Naive B cell (primary cell): ENCODE measurements at regions not wholly inside any gene's neighbourhood (a gene's known extent, or its start where the extent isn't known, plus 50 kb on each side); places are given as distances from the start of the nearest gene placed in this dataset.
"Not testable (repeated sequence)": the region's sequence is repeated elsewhere in the genome, so short reads cannot be mapped to it uniquely, and the experiment has no call there.

Experiments used
- ATAC-seq, 2 donors: fragments of 150-1000 bp; cut with Tn5 transposase; 2 replicates each; pipeline ENCODE4 v1.10.0; 2021; ENCODE audit warnings: low read depth in 2 of 2, mild to moderate bottlenecking in 2 of 2, moderate library complexity in 2 of 2
- DNase-seq: peaks from one replicate; pipeline ENCODE4 v3.0.0; 2022
- H3K27ac Mint-ChIP-seq, 6 donors: one replicate each; pipeline ENCODE4 v1.8.0; 2020 to 2022; ENCODE audit warnings: mild to moderate bottlenecking in 6 of 6, mixed read lengths in 6 of 6, moderate library complexity in 5 of 6, inconsistent platforms in 2 of 6
- H3K27me3 Mint-ChIP-seq, 3 donors: one replicate each; pipeline ENCODE4 v1.8.0; 2021 to 2022; ENCODE audit warnings: mixed read lengths in 3 of 3, mild to moderate bottlenecking in 1 of 3
- H3K36me3 Mint-ChIP-seq, 2 donors: one replicate each; pipeline ENCODE4 v1.8.0; 2020 to 2022; ENCODE audit warnings: mixed read lengths in 2 of 2, inconsistent platforms in 1 of 2, mild to moderate bottlenecking in 1 of 2
- H3K4me1 Mint-ChIP-seq, 3 donors: one replicate each; pipeline ENCODE4 v1.8.0; 2020 to 2022; ENCODE audit warnings: mixed read lengths in 3 of 3, inconsistent platforms in 1 of 3, mild to moderate bottlenecking in 1 of 3, moderate library complexity in 1 of 3
- H3K4me3 Mint-ChIP-seq, 8 donors: one replicate each; pipeline ENCODE4 v1.8.0; 2020 to 2022; ENCODE audit warnings: mild to moderate bottlenecking in 8 of 8, mixed read lengths in 8 of 8, moderate library complexity in 8 of 8, inconsistent platforms in 2 of 8
- H3K9me3 Mint-ChIP-seq, 7 donors: one replicate each; pipeline ENCODE4 v1.8.0; 2020 to 2022; ENCODE audit warnings: mixed read lengths in 7 of 7, mild to moderate bottlenecking in 5 of 7, inconsistent platforms in 2 of 7, moderate library complexity in 1 of 7

DNA sequence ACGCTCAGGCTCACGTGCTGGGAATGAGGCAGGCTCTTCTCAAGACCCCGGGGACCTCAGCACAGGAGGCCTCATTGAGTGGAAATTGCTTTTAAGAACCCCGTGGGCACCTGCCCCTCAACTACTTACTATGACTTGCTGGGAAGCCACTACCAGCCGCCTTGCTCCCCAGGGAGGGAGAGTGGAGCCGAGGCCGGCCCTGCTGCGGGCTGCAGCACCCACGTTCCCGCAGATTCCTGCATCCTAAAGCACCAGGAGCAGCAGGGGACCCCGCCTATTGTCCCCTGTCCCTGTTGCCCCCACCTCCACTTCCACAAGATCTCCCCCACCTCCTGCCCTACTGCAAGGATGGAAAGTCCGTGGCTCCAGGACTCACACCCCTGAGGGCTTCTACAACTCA is 541.6 kb upstream of the PFKP start:
- ATAC-seq (no peak), DNase-seq (no peak)
- peaks cover 0 to 2% (median 0%) of the 10 kb centered on the region in 7 donors for H3K9me3 Mint-ChIP-seq
- H3K4me1 Mint-ChIP-seq = no peaks in the 10 kb centered on the region
- H3K27ac Mint-ChIP-seq = no peak overlapping the region
- H3K27me3 Mint-ChIP-seq = no peaks in the 10 kb centered on the region
- no peaks in the 10 kb centered on the region for H3K36me3 Mint-ChIP-seq
- H3K4me3 Mint-ChIP-seq = no peak overlapping the region

DNA sequence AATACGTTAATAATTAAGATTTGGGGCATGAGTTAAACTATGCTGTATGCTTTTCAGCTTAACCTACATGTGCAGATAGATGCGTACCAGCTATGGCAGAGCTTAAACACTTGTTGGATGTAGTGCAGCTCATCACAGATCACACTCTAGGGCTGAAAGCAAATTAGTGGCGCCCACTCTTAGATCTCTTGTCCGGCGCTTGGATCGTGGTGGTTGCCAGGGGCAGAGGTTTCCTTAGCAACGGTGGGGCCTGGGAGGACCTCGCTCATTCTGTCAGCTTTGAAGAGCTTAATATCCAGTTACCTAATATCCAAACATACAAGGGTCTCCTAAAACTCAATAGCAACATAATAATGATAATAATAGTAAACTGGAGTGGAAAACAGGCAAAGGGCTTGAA is 548.2 kb upstream of the PFKP start:
- H3K4me1 Mint-ChIP-seq = no peaks in the 10 kb centered on the region
- no peak overlapping the region for H3K4me3 Mint-ChIP-seq

DNA sequence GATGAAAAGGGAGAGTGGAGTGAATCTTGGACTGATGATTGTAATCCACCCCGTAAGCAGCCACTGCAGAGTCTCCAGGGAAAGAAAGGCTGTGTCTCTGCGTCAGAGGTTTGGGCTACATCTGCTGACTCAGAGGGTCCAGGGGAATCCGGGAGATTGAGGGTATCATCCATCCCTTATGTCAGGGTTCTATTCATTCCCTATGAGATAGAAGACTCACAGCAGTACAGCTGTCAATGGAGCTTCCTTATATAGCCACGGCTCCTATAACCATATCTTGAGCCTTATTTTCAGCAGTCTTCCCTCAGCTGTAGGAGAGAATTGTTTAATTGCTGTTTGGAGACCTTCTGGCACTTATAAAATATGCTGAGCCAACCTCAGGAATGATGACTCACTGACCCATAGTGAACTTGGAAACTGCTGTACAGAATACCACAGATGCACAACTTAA is 558.2 kb upstream of the PFKP start:
- no peak for ATAC-seq
- H3K27me3 Mint-ChIP-seq = peaks cover 6 to 33% (median 11%) of the 10 kb centered on the region in 3 donors
- no peak for DNase-seq
- peaks cover 0 to 13% (median 3%) of the 10 kb centered on the region in 7 donors for H3K9me3 Mint-ChIP-seq
- no peak overlapping the region for H3K4me3 Mint-ChIP-seq
- H3K27ac Mint-ChIP-seq = no peak overlapping the region
- peaks cover 4 to 9% of the 10 kb centered on the region in 2 donors for H3K36me3 Mint-ChIP-seq
- H3K4me1 Mint-ChIP-seq = no peaks in the 10 kb centered on the region

More for the DNA sequence above, 548.2 kb upstream of the PFKP start:
- ATAC-seq = no peak
- no peak for DNase-seq
- Mint-ChIP-seq H3K27me3 (peaks cover 0 to 4% (median 0%) of the 10 kb centered on the region in 3 donors), H3K9me3 (peaks cover 0 to 2% (median 0%) of the 10 kb centered on the region in 7 donors), H3K36me3 (no peaks in the 10 kb centered on the region), H3K27ac (no peak overlapping the region)

DNA sequence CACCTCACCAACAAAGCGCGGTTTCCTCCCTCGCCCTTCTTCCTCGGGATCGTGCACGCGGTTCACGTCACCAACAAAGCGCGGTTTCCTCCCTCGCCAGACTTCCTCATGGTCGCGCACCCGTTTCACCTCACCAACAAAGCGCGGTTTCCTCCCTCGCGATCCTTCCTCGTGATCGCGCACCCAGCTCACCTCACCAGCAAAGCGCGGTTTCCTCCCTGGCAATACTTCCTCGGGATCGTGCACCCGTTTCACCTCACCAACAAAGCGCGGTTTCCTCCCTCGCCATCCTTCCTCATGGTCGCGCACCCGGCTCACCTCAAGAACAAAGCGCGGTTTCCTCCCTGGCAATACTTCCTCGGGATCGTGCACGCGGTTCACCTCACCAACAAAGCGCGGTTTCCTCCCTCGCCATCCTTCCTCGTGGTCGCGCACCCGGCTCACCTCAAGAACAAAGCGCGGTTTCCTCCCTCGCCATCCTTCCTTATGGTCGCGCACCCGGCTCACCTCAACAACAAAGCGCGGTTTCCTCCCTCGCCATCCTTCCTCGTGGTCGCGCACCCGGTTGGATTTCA is 565.9 kb upstream of the PFKP start:
- Mint-ChIP-seq H3K4me3 (peak overlapping the region in 5 of 8 donors; percentile 32 to 70 (median 48)), H3K27me3 (peaks cover 7 to 26% (median 14%) of the 10 kb centered on the region in 3 donors), H3K27ac (peak overlapping the region in 1 of 6 donors; percentile 6), H3K4me1 (peaks cover 0 to 11% (median 7%) of the 10 kb centered on the region in 3 donors), H3K9me3 (peaks cover 3 to 21% (median 8%) of the 10 kb centered on the region in 7 donors)
- not testable (repeated sequence) for DNase-seq, ATAC-seq, H3K36me3 Mint-ChIP-seq

DNA sequence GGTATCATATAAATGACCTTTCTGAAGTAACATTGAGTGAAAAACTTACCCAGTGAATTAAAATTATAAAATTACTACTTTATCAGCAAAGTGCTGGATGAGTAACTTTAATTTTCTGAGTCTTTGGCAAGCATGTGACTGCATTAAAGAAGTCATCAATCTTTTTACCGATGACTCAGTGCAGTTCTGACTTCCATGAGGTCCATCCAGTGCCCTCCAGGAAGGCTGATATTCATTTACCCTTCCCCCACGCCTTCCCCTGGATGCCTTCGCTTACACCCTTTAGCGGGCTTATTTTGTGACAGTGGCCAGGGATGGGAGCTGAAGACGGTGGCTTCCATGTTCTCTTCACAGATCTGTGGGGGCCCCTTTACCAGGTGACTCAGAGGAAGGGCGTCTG is 572.9 kb upstream of the PFKP start:
- Mint-ChIP-seq H3K27me3 (peaks cover 8 to 16% (median 10%) of the 10 kb centered on the region in 3 donors), H3K27ac (no peak overlapping the region), H3K36me3 (no peaks in the 10 kb centered on the region), H3K4me1 (no peaks in the 10 kb centered on the region), H3K9me3 (peaks cover 0 to 7% (median 0%) of the 10 kb centered on the region in 7 donors), H3K4me3 (no peak overlapping the region)
- no peak for ATAC-seq
- no peak for DNase-seq

DNA sequence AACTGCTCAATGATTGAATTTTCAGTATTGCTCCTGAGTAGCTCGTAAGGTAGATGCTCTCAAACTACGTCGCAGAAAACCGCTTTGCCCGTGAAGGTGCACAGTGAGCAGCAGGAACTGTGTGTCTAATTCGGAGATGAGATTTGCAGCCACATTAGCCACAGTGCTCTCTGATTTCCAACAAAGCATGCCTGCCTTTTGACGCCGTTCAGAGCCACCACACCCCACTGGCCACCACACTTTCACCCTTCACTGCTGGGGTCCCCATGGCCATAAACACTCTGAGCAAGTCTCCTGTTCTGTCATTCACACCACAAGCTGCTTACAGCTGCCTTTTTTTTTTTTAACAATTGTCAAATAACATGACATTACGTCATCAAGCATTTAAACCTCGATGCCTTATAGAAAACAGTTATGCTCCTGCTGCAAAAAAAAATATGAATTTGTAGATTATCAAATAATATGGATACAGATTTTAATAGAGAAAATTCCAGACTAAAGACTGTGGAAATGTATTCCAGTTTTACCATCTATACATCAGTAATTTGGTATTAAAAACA is 578.8 kb upstream of the PFKP start:
- no peak overlapping the region for H3K27ac Mint-ChIP-seq
- DNase-seq (no peak), ATAC-seq (no peak)
- H3K9me3 Mint-ChIP-seq = peaks cover 0 to 4% (median 0%) of the 10 kb centered on the region in 7 donors
- no peak overlapping the region for H3K4me3 Mint-ChIP-seq
- no peaks in the 10 kb centered on the region for H3K36me3 Mint-ChIP-seq
- H3K27me3 Mint-ChIP-seq = peaks cover 0 to 5% (median 5%) of the 10 kb centered on the region in 3 donors
- no peaks in the 10 kb centered on the region for H3K4me1 Mint-ChIP-seq

DNA sequence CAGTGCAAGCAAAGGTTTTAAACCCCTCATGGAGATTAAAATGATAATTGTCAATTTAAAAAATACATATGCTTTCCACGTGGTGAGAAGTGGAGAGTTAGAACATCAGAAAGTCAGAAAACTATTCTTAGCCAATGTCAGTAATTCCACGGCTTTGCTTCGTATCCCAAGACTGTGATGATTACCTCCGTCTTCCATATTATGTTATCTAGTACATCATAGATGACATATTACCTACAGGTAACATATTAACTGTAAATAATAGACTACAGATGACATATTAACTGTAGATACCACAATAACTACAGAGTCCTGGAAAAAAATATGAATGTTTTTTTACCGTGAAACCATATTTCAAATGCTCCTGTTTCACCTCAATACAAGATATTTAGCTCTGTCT is 579.4 kb upstream of the PFKP start:
- Mint-ChIP-seq H3K9me3 (peaks cover 0 to 4% (median 0%) of the 10 kb centered on the region in 7 donors), H3K4me1 (no peaks in the 10 kb centered on the region), H3K4me3 (no peak overlapping the region), H3K27me3 (peaks cover 0 to 9% (median 2%) of the 10 kb centered on the region in 3 donors), H3K36me3 (no peaks in the 10 kb centered on the region), H3K27ac (no peak overlapping the region)
- DNase-seq (no peak), ATAC-seq (no peak)

DNA sequence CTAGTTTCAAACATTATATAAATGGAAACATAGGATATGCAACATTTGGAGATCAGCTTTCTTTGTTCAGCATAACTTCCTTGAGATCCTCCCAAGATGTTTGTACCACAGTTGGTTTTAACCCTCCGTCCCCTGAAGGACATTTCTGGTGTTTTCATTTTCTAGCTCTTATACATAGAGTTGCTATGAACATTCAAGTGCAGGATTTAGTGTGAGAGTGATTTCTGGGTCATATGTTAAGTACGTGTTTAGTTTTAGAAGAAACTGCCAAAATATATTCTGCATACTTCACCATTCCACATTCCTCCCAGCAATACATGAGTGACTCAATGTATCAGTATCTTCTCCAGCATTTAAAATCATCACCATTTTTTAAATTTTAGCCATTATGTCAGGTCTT is 588.7 kb upstream of the PFKP start:
- DNase-seq (no peak), ATAC-seq (no peak)
- no peaks in the 10 kb centered on the region for H3K36me3 Mint-ChIP-seq
- H3K4me1 Mint-ChIP-seq = no peaks in the 10 kb centered on the region
- H3K4me3 Mint-ChIP-seq = no peak overlapping the region
- peaks cover 4 to 19% (median 8%) of the 10 kb centered on the region in 7 donors for H3K9me3 Mint-ChIP-seq
- peaks cover 0 to 13% (median 8%) of the 10 kb centered on the region in 3 donors for H3K27me3 Mint-ChIP-seq
- H3K27ac Mint-ChIP-seq = no peak overlapping the region

DNA sequence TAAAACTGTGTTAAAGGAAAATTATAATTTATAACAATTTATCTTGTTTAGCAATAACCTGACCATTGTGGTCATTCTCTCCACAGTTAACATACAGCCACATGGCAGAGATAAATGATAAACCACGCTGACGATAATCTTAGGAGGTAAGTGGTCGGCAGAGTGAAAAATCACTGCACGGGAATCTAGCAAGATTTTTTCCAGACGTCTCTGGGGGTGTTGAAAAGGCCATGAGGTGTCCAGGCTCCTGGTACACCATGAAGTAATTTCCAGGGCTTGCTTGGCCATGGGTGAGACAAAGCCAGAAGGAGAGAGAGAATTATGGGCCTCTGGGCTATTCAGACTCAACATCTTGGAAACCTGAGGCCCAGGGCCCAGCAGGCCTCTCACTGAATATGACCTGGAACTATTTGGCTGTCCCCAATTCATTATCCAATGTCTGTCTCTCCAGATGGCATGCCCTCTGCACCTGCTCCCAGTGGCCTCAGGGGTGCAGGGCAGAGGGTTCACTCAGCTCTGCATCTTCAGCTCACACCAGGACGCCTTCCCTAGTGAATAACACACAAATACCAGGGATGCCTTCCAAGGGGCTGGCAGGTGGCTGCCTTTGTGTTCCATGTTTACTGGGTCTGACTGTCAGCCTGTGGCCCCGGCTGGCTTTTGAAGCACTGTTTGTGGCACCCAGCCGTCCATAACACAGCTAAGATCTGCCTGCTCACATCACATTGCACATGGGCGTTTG is 590.4 kb upstream of the PFKP start:
- H3K27me3 Mint-ChIP-seq = peaks cover 0 to 8% (median 8%) of the 10 kb centered on the region in 3 donors
- no peak for DNase-seq
- no peaks in the 10 kb centered on the region for H3K4me1 Mint-ChIP-seq
- no peaks in the 10 kb centered on the region for H3K36me3 Mint-ChIP-seq
- ATAC-seq = no peak
- peak overlapping the region in 1 of 6 donors; percentile 30 for H3K27ac Mint-ChIP-seq
- H3K4me3 Mint-ChIP-seq = no peak overlapping the region
- H3K9me3 Mint-ChIP-seq = peaks cover 9 to 20% (median 12%) of the 10 kb centered on the region in 7 donors

DNA sequence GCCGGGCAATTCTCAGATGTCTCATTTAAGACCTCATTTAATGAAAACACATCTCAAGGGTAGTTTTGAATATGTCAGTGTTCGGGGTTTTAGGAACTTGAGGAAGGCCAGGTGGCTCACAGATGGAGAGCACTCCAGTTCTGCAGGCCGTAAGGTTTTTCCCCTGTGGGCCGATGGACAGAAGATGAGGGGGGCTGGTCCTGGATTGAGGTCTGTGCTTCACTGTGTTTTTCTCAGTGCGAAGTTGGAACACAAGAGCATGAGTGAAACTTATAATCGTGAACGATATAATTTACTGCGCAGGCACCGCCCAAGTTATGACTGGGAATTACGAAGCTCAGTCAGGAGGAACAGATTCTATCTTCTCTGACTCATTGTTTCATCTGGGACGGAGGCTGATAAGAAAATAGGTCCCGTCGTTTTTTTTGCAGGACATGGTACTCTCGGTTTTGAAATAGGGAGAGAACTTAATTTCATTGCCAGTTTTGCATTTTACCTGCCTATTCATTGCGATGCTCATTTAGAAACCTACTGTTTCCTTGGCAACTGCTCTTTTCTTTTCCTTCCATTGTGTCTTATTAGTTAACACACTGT is 591.0 kb upstream of the PFKP start:
- no peaks in the 10 kb centered on the region for H3K36me3 Mint-ChIP-seq
- peak overlapping the region in 1 of 6 donors; percentile 30 for H3K27ac Mint-ChIP-seq
- no peak for DNase-seq

DNA sequence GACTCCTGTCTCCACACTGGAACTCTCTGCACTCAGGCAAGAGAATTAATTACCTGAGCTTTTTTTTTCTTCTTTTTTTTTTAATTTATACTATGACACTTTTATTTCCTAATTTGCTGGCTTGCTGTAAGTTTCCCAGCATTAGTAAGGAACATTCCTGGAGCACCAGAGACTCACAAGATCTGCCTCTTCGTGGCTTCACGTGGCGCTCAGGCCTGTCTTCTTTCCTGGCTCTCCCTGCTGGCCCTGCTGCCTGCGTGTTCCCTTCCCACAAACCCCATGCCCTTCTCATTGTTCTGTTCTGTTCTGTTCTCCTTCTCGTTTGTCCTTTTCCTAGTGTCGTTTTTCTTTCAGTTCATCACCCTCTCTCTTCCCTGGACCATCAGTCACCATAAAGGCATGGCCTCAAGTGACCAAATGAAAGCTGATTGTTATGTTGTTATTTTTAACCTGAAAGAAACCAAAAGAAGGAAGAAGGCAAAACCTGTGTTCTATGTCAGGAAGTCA is 591.6 kb upstream of the PFKP start:
- peaks cover 6 to 18% (median 9%) of the 10 kb centered on the region in 7 donors for H3K9me3 Mint-ChIP-seq
- DNase-seq = no peak
- H3K36me3 Mint-ChIP-seq = no peaks in the 10 kb centered on the region
- H3K27ac Mint-ChIP-seq = no peak overlapping the region
- H3K4me3 Mint-ChIP-seq = no peak overlapping the region
- H3K27me3 Mint-ChIP-seq = no peaks in the 10 kb centered on the region
- ATAC-seq = no peak
- no peaks in the 10 kb centered on the region for H3K4me1 Mint-ChIP-seq

More for the DNA sequence above, 591.0 kb upstream of the PFKP start:
- Mint-ChIP-seq H3K27me3 (peaks cover 0 to 5% (median 4%) of the 10 kb centered on the region in 3 donors), H3K4me3 (no peak overlapping the region), H3K9me3 (peaks cover 6 to 21% (median 11%) of the 10 kb centered on the region in 7 donors), H3K4me1 (no peaks in the 10 kb centered on the region)
- ATAC-seq = no peak

DNA sequence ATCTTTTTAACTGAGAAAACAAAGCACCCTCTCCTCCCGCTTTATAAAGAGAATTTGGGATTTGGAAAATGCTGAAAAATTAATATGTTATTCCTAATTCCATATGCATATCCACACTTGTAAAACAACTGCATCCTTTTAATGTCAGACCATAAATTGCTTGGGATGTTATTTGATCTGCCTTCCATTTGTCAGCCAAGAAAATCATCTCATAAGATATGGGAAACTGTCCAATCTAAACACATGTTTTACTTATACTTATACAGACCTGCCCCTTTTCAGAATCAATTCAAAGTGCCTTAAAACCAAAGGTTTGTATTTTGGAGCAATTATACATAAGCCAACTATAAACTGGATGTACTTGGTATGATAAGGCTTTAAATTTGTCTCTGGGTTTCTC is 595.5 kb upstream of the PFKP start:
- ATAC-seq (no peak), DNase-seq (no peak)
- Mint-ChIP-seq H3K4me1 (no peaks in the 10 kb centered on the region), H3K36me3 (no peaks in the 10 kb centered on the region), H3K27me3 (peaks cover 0 to 4% (median 0%) of the 10 kb centered on the region in 3 donors), H3K4me3 (no peak overlapping the region), H3K9me3 (peaks cover 6 to 18% (median 10%) of the 10 kb centered on the region in 7 donors), H3K27ac (no peak overlapping the region)

DNA sequence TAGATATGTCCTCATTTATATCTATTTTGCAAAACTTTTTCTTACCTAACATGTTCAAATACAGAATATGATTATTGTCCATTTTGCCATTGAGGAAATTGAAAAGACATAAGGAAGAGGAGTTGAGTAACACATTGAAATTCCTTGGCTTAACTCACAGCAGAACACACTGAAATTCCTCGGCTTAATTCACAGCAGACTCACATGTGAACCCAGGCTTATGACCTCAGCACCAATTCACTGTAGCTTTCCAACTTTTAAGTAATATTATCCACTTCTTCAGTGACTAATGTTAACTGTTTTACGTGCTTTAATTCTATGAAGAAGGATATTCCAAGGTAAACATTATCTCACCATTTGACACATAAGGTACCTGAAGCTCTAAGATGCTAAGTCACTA is 597.5 kb upstream of the PFKP start:
- Mint-ChIP-seq H3K4me1 (no peaks in the 10 kb centered on the region), H3K36me3 (peaks cover 4 to 9% of the 10 kb centered on the region in 2 donors), H3K9me3 (peaks cover 10 to 34% (median 15%) of the 10 kb centered on the region in 7 donors), H3K27ac (no peak overlapping the region), H3K27me3 (peaks cover 0 to 4% (median 0%) of the 10 kb centered on the region in 3 donors), H3K4me3 (no peak overlapping the region)
- no peak for DNase-seq
- ATAC-seq = no peak
